Testis (tissue), 2 donors: ENCODE measurements at regions not wholly inside any gene's neighbourhood (a gene's known extent, or its start where the extent isn't known, plus 50 kb on each side); places are given as distances from the start of the nearest gene placed in this dataset.

Source experiments
- CTCF ChIP-seq, 3 experiments: fragments of 450-650 bp in 2 of 3; fragments of 200-600 bp in 1 of 3; sonication (generic) in 1 of 3; IDR thresholded peaks; one replicate each; pipeline ENCODE4 v1.5.1; 2016 to 2019; ENCODE audit warnings: antibody characterized with exemption in 3 of 3, mild to moderate bottlenecking in 2 of 3, moderate library complexity in 1 of 3
- POLR2A ChIP-seq: fragments of 450-650 bp; IDR thresholded peaks from one replicate; pipeline ENCODE4 v1.6.1; 2017; ENCODE audit warnings: antibody characterized with exemption, mild to moderate bottlenecking, moderate library complexity

DNA sequence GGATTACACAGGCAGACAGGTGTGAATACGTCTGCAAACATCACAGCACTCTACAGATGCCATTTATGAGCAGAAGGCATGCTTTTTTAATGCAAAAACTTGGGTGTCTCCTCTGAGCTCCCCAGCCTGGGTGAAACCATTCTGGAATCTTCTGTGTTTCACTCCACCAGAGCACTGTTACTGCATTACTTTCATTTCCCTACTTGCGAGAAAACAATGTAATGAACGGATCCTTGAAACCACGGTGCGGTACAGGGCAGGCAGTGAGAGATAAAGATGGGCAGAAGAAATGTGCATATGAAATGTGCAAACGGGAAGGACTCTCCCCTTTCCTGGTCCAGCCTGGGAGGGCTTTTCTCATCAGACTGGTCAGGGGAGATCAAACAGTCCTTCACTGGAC, 584.3 kb upstream of the KLF4 start:
- no peak for TF ChIP-seq CTCF (IDR thresholded peaks at IDR 0.05)
- TF ChIP-seq POLR2A = no peak
